ENCODE measurements at regions not wholly inside any gene's neighbourhood (a gene's known extent, or its start where the extent isn't known, plus 50 kb on each side); places are given as distances from the start of the nearest gene placed in this dataset.

DNA sequence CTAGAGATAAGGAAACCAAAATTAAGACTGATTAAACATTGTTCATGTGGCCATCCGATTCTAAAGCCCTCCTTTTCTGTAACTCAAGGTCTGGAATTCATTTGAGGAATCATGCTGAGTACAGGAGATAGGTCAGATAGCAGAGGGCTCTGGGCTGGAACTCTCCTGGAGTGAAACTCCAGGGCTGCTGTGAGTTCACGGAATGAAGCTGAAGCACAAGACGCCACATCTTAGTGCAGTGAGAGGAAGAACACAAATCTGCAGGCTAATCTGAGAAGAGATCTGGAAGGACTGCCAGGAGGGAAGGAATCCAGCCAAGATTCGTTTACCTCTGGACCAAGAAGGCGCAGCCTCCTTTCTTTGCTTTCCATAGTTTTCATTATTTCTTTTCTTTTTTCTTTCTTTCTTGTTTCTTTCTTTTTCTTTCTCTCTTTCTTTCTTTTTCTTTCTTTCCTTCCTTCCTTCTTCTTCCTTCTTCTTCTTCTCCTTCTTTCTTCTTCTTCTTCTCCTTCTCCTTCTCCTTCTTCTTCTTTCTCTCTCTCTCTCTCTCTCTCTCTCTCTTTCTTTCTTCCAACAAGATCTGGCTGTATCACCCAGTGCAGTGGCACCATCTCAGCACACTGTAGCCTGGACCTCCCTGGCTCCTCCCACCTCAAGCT, 74.8 kb upstream of the ATP1B1 start:
- CTCF ChIA-PET: interaction anchor here (0.6 to 0.8 kb wide), 2 partner anchors 11 to 75 kb away, joined by 3 to 6 read pairs; partner anchors contain the start of gene ATP1B1
- intact Hi-C loops (cut with micrococcal nuclease): loop anchor here (10.0 kb wide), 1 partner anchor 107 kb away; no protein-coding TSS in a partner anchor
- Mint-ChIP-seq H3K27me3 (ENCODE audit: insufficient read depth, unreplicated experiment) (no peaks in the 10 kb centered on the region), H3K4me3 (ENCODE audit: unreplicated experiment) (no peak overlapping the region), H3K4me1 (ENCODE audit: insufficient read depth, unreplicated experiment) (peaks cover 6% of the 10 kb centered on the region), H3K27ac (ENCODE audit: low read depth, unreplicated experiment) (no peak overlapping the region), H3K36me3 (ENCODE audit: insufficient read depth, unreplicated experiment) (no peaks in the 10 kb centered on the region), H3K9me3 (ENCODE audit: unreplicated experiment) (no peaks in the 10 kb centered on the region)
- no TSS peak for BruUV-seq (replicated peaks)
- no peak for DNase-seq (ENCODE audit: unreplicated experiment)
- POLR2A ChIA-PET: interaction anchor here (0.7 kb wide), 1 partner anchor 29 kb away, joined by 3 read pairs; no protein-coding TSS in a partner anchor
- TF ChIP-seq CTCF (IDR thresholded peaks at IDR 0.05; ENCODE audit: unreplicated experiment): no peak

DNA sequence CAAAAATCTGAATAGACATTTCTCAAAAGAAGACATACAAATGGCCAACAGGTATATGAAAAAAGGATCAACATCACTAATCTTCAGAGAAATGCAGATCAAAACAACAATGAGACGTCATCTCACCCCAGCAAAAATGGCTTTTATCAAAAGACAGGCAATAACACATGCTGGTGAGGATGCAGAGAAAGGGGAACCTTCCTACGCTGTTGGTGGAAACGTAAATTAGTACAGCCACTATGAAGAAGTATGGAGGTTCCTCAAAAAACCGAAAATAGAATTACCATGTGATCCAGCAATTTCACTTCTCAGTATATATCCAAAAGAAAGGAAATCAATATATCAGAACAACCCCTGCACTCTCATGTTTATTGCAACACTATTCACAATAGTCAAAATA, 65.1 kb upstream of the ATP1B1 start:
- H3K27me3 Mint-ChIP-seq (ENCODE audit: insufficient read depth, unreplicated experiment): no peaks in the 10 kb centered on the region
- TF ChIP-seq CTCF (IDR thresholded peaks at IDR 0.05; ENCODE audit: unreplicated experiment): no peak
- H3K9me3 Mint-ChIP-seq (ENCODE audit: unreplicated experiment): no peaks in the 10 kb centered on the region
- ChIA-PET CTCF (no interaction called here), POLR2A (no interaction called here)
- intact Hi-C loops (cut with micrococcal nuclease): no loop called here
- H3K27ac Mint-ChIP-seq (ENCODE audit: low read depth, unreplicated experiment): no peak overlapping the region
- H3K4me3 Mint-ChIP-seq (ENCODE audit: unreplicated experiment): no peak overlapping the region
- H3K4me1 Mint-ChIP-seq (ENCODE audit: insufficient read depth, unreplicated experiment): no peaks in the 10 kb centered on the region
- DNase-seq (ENCODE audit: unreplicated experiment): no peak
- no TSS peak for BruUV-seq (replicated peaks)
- no peaks in the 10 kb centered on the region for H3K36me3 Mint-ChIP-seq (ENCODE audit: insufficient read depth, unreplicated experiment)

GRCh38 chr1:169042377-169042776, 64.1 kb upstream of the ATP1B1 start:
- Mint-ChIP-seq H3K27ac (ENCODE audit: low read depth, unreplicated experiment) (no peak overlapping the region), H3K9me3 (ENCODE audit: unreplicated experiment) (no peaks in the 10 kb centered on the region), H3K36me3 (ENCODE audit: insufficient read depth, unreplicated experiment) (no peaks in the 10 kb centered on the region), H3K4me1 (ENCODE audit: insufficient read depth, unreplicated experiment) (no peaks in the 10 kb centered on the region), H3K27me3 (ENCODE audit: insufficient read depth, unreplicated experiment) (no peaks in the 10 kb centered on the region), H3K4me3 (ENCODE audit: unreplicated experiment) (no peak overlapping the region)
- BruUV-seq (replicated peaks): no TSS peak
- no peak for TF ChIP-seq CTCF (IDR thresholded peaks at IDR 0.05; ENCODE audit: unreplicated experiment)
- ChIA-PET CTCF (interaction anchor here (0.6 to 1.4 kb wide), 6 partner anchors 11 to 836 kb away, joined by 3 to 6 read pairs (median 3); no protein-coding TSS in a partner anchor), POLR2A (no interaction called here)
- intact Hi-C loops (cut with micrococcal nuclease): no loop called here
- DNase-seq (ENCODE audit: unreplicated experiment): no peak

- H3K9me3 Mint-ChIP-seq (ENCODE audit: unreplicated experiment): no peaks in the 10 kb centered on the region
- H3K27me3 Mint-ChIP-seq (ENCODE audit: insufficient read depth, unreplicated experiment): no peaks in the 10 kb centered on the region
- CTCF ChIA-PET: interaction anchor here (0.5 to 0.6 kb wide), 2 partner anchors 10 to 26 kb away, joined by 3 read pairs; no protein-coding TSS in a partner anchor
- BruUV-seq (replicated peaks): no TSS peak
- TF ChIP-seq CTCF (IDR thresholded peaks at IDR 0.05; ENCODE audit: unreplicated experiment): no peak
- POLR2A ChIA-PET: interaction anchor here (0.7 kb wide), 1 partner anchor 9 kb away, joined by 3 read pairs; no protein-coding TSS in a partner anchor
- DNase-seq (ENCODE audit: unreplicated experiment): no peak
- H3K36me3 Mint-ChIP-seq (ENCODE audit: insufficient read depth, unreplicated experiment): no peaks in the 10 kb centered on the region
- intact Hi-C loops (cut with micrococcal nuclease): no loop called here
- no peaks in the 10 kb centered on the region for H3K4me1 Mint-ChIP-seq (ENCODE audit: insufficient read depth, unreplicated experiment)
- H3K27ac Mint-ChIP-seq (ENCODE audit: low read depth, unreplicated experiment): no peak overlapping the region
- no peak overlapping the region for H3K4me3 Mint-ChIP-seq (ENCODE audit: unreplicated experiment)
Measured at GRCh38 chr1:169043823-169044222, 62.7 kb upstream of the ATP1B1 start.
